Urinary bladder (tissue), 3 donors: ENCODE measurements at regions not wholly inside any gene's neighbourhood (a gene's known extent, or its start where the extent isn't known, plus 50 kb on each side); places are given as distances from the start of the nearest gene placed in this dataset.
"Not testable (repeated sequence)": the region's sequence is repeated elsewhere in the genome, so short reads cannot be mapped to it uniquely, and the experiment has no call there.

Experiments used
- DNase-seq: peaks from one replicate; pipeline ENCODE4 v3.0.0-alpha.2; 2015; ENCODE audit errors: extremely low spot score
- H3K27ac ChIP-seq: one replicate; pipeline ENCODE4 v1.5.1; 2013; ENCODE audit warnings: low read depth, mild to moderate bottlenecking, moderate library complexity
- H3K36me3 ChIP-seq: one replicate; pipeline ENCODE4 v1.6.1; 2013; ENCODE audit warnings: mild to moderate bottlenecking, moderate library complexity; ENCODE audit not compliant: insufficient read depth
- H3K4me1 ChIP-seq: one replicate; pipeline ENCODE4 v1.6.1; 2013; ENCODE audit warnings: mild to moderate bottlenecking, moderate library complexity; ENCODE audit not compliant: insufficient read depth
- H3K4me3 ChIP-seq: one replicate; pipeline ENCODE4 v1.5.1; 2013; ENCODE audit warnings: low read depth, low read length
- whole genome bisulfite sequencing: extraction: QIAGEN DNeasy Blood & Tissue Kit; methylation state at CpG from one replicate; pipeline ENCODE4 v1.1.7; 2013; 5-methylcytosine and 5-hydroxymethylcytosine counted together
- donor health status: healthy with polysubstance abuse.
- donor health status: healthy.

- Histone ChIP-seq H3K36me3 (no peaks in the 10 kb centered on the region), H3K4me1 (no peaks in the 10 kb centered on the region), H3K27ac (no peak overlapping the region), H3K4me3 (no peak overlapping the region)
- no peak for DNase-seq
Measured at GRCh38 chr11:109677231-109677630, 255.2 kb downstream of the C11orf87 start.

GRCh38 chr11:109677876-109678275 is 255.9 kb downstream of the C11orf87 start:
- Histone ChIP-seq H3K27ac (no peak overlapping the region), H3K4me3 (no peak overlapping the region), H3K36me3 (no peaks in the 10 kb centered on the region), H3K4me1 (no peaks in the 10 kb centered on the region)
- DNase-seq, result no peak

- DNase-seq, result no peak
- H3K4me3 ChIP-seq, result no peak overlapping the region
- H3K36me3 ChIP-seq, result no peaks in the 10 kb centered on the region
- H3K4me1 ChIP-seq, result no peaks in the 10 kb centered on the region
- no peak overlapping the region for H3K27ac ChIP-seq
Measured at GRCh38 chr11:109680127-109680526, 258.1 kb downstream of the C11orf87 start.

GRCh38 chr11:109682788-109683187 is 260.8 kb downstream of the C11orf87 start:
- not testable (repeated sequence) for DNase-seq, H3K4me3 ChIP-seq, H3K27ac ChIP-seq, H3K36me3 ChIP-seq, H3K4me1 ChIP-seq
- WGBS, result 95% methylated on average over 1 of the region's 1 CpG

GRCh38 chr11:109695696-109696095 is 273.7 kb downstream of the C11orf87 start:
- H3K36me3 ChIP-seq, result no peaks in the 10 kb centered on the region

GRCh38 chr11:109696191-109696897 is 274.4 kb downstream of the C11orf87 start:
- DNase-seq, result no peak
- WGBS, result 80% methylated on average over 3 of the region's 3 CpGs
- Histone ChIP-seq H3K4me3 (no peak overlapping the region), H3K27ac (no peak overlapping the region), H3K4me1 (no peaks in the 10 kb centered on the region), H3K36me3 (no peaks in the 10 kb centered on the region)

More at GRCh38 chr11:109695696-109696095, 273.7 kb downstream of the C11orf87 start:
- Histone ChIP-seq H3K4me3 (no peak overlapping the region), H3K27ac (no peak overlapping the region), H3K4me1 (no peaks in the 10 kb centered on the region)
- WGBS, result 78% methylated on average over 4 of the region's 4 CpGs
- no peak for DNase-seq

GRCh38 chr11:109697140-109697843 is 275.3 kb downstream of the C11orf87 start:
- H3K27ac ChIP-seq, result no peak overlapping the region
- no peaks in the 10 kb centered on the region for H3K4me1 ChIP-seq
- H3K36me3 ChIP-seq, result no peaks in the 10 kb centered on the region
- DNase-seq, result no peak
- no peak overlapping the region for H3K4me3 ChIP-seq
- WGBS, result 54% methylated on average over 4 of the region's 4 CpGs

- H3K4me1 ChIP-seq, result no peaks in the 10 kb centered on the region
- H3K36me3 ChIP-seq, result no peaks in the 10 kb centered on the region
- DNase-seq, result no peak
- H3K4me3 ChIP-seq, result no peak overlapping the region
- H3K27ac ChIP-seq, result no peak overlapping the region
Measured at GRCh38 chr11:109698237-109698636, 276.2 kb downstream of the C11orf87 start.

- Histone ChIP-seq H3K4me3 (no peak overlapping the region), H3K36me3 (no peaks in the 10 kb centered on the region), H3K27ac (no peak overlapping the region), H3K4me1 (no peaks in the 10 kb centered on the region)
- no peak for DNase-seq
- whole genome bisulfite sequencing, result 91% methylated on average over 4 of the region's 4 CpGs
Measured at GRCh38 chr11:109704432-109704831, 282.4 kb downstream of the C11orf87 start.

GRCh38 chr11:109706945-109707344 is 285.0 kb downstream of the C11orf87 start:
- no peaks in the 10 kb centered on the region for H3K4me1 ChIP-seq
- H3K36me3 ChIP-seq, result no peaks in the 10 kb centered on the region
- WGBS, result 91% methylated on average over 1 of the region's 1 CpG
- DNase-seq, result no peak
- H3K4me3 ChIP-seq, result no peak overlapping the region
- H3K27ac ChIP-seq, result no peak overlapping the region

- DNase-seq, result no peak
- Histone ChIP-seq H3K4me1 (no peaks in the 10 kb centered on the region), H3K36me3 (no peaks in the 10 kb centered on the region), H3K4me3 (no peak overlapping the region), H3K27ac (no peak overlapping the region)
- WGBS, result 62% methylated on average over 2 of the region's 2 CpGs
Measured at GRCh38 chr11:109707411-109707810, 285.4 kb downstream of the C11orf87 start.

- Histone ChIP-seq H3K4me3 (no peak overlapping the region), H3K27ac (no peak overlapping the region), H3K36me3 (no peaks in the 10 kb centered on the region), H3K4me1 (no peaks in the 10 kb centered on the region)
- WGBS, result 15% methylated on average over 1 of the region's 1 CpG
- DNase-seq, result no peak
Measured at GRCh38 chr11:109708184-109708583, 286.2 kb downstream of the C11orf87 start.

GRCh38 chr11:109714444-109714843 is 292.5 kb downstream of the C11orf87 start:
- H3K36me3 ChIP-seq, H3K4me3 ChIP-seq, DNase-seq, H3K4me1 ChIP-seq, H3K27ac ChIP-seq: not testable (repeated sequence)
- WGBS, result 86% methylated on average over 2 of the region's 2 CpGs

GRCh38 chr11:109715424-109715823 is 293.4 kb downstream of the C11orf87 start:
- not testable (repeated sequence) for H3K4me3 ChIP-seq, H3K4me1 ChIP-seq, DNase-seq, H3K27ac ChIP-seq, H3K36me3 ChIP-seq
- 66% methylated on average over 4 of the region's 4 CpGs for WGBS
